GM19467 (cell line): ENCODE measurements at regions not wholly inside any gene's neighbourhood (a gene's known extent, or its start where the extent isn't known, plus 50 kb on each side); places are given as distances from the start of the nearest gene placed in this dataset.

Source experiments
- ATAC-seq: cut with Tn5 transposase; IDR thresholded peaks from one replicate; pipeline ENCODE4 v1.9.1; 2021; ENCODE audit warnings: mild to moderate bottlenecking, moderate library complexity; ENCODE audit not compliant: unreplicated experiment

GRCh38 chr10:3852147-3852904, 67.3 kb upstream of the KLF6 start:
- ATAC-seq, result peak; percentile 85

- ATAC-seq, result no peak
Observed at GRCh38 chr10:3850999-3851937, 66.3 kb upstream of the KLF6 start.

GRCh38 chr10:3848775-3849635, 64.0 kb upstream of the KLF6 start:
- ATAC-seq, result no peak

GRCh38 chr10:3848005-3848774, 63.2 kb upstream of the KLF6 start:
- ATAC-seq, result no peak

GRCh38 chr10:3846736-3847135, 61.7 kb upstream of the KLF6 start:
- no peak for ATAC-seq

- no peak for ATAC-seq
Observed at GRCh38 chr10:3844491-3845025, 59.5 kb upstream of the KLF6 start.

- no peak for ATAC-seq
Observed at GRCh38 chr10:3838460-3839437, 53.7 kb upstream of the KLF6 start.

- no peak for ATAC-seq
Observed at GRCh38 chr10:3837647-3838459, 52.8 kb upstream of the KLF6 start.

- ATAC-seq, result no peak
Observed at GRCh38 chr10:3836222-3836820, 51.3 kb upstream of the KLF6 start.

- ATAC-seq, result no peak
Observed at GRCh38 chr10:3835770-3836169, 50.8 kb upstream of the KLF6 start.

GRCh38 chr10:3834947-3835346, 49.9 kb upstream of the KLF6 start:
- no peak for ATAC-seq
